K562 (cell line): ENCODE measurements at regions not wholly inside any gene's neighbourhood (a gene's known extent, or its start where the extent isn't known, plus 50 kb on each side); places are given as distances from the start of the nearest gene placed in this dataset.

ENCODE experiments used
- ATAC-seq: fragments of 200-7000 bp; cut with Tn5 transposase; 3 replicates; pipeline ENCODE4 v1.9.1; 2020; ENCODE audit warnings: moderate library complexity
- BruUV-seq: library from RNA; stranded (reverse); fragments of 400-500 nt; replicated peaks from 2 replicates; lab custom pipeline; 2021; lab: Mats Ljungman, UMichigan
- CTCF ChIA-PET: fragments of 300-600 bp; formaldehyde crosslinking; extraction: SDS; loops from one replicate; lab custom pipeline; 2021; ENCODE audit warnings: low intra/inter-chr PET ratio; lab: Yijun Ruan, JAX
- POLR2A ChIA-PET: fragments of 300-600, 350-650 bp; sonication (Branson Sonifier 250); formaldehyde crosslinking; extraction: SDS; loops from one replicate; lab custom pipeline; 2021; ENCODE audit warnings: antibody characterized with exemption, inconsistent platforms; lab: Yijun Ruan, JAX
- DNase-seq, 4 experiments: peaks; one replicate each; pipeline versions ENCODE4 v3.0.0 to v3.0.0-alpha.2; 2011 to 2018; ENCODE audit warnings: low spot score in 3 of 4, mixed read lengths in 3 of 4; ENCODE audit errors: extremely low read depth in 1 of 4
- FAIRE-seq: peaks from 2 replicates; lab custom pipeline; 2011; peaks lifted over from hg19 to GRCh38; lab: Jason Lieb, UNC
- H2AFZ ChIP-seq: 2 replicates; pipeline ENCODE4 v1.6.0; 2011; ENCODE audit warnings: low read depth, low read length, control low read depth, inconsistent platforms
- H3K27ac ChIP-seq: fragments of 200-600 bp; 3 replicates; pipeline ENCODE4 v1.8.0; 2011; ENCODE audit warnings: low read depth, mild to moderate bottlenecking, control low read depth, inconsistent platforms, low read length, moderate library complexity, mixed read lengths; ENCODE audit errors: extremely low read depth
- H3K27me3 ChIP-seq, 2 experiments: fragments of 300-600 bp in 1 of 2; 2 replicates in 1 of 2; 3 replicates in 1 of 2; pipeline versions ENCODE4 v1.6.0 to v1.8.0; 2011; ENCODE audit warnings: inconsistent platforms in 2 of 2, low read length in 2 of 2, mild to moderate bottlenecking in 1 of 2, mixed read lengths in 1 of 2, moderate library complexity in 1 of 2; ENCODE audit not compliant: control insufficient read depth in 2 of 2, insufficient read depth in 2 of 2
- H3K36me3 ChIP-seq: fragments of 300-600 bp; 3 replicates; pipeline ENCODE4 v1.8.0; 2011; ENCODE audit warnings: mild to moderate bottlenecking, low read length, inconsistent platforms; ENCODE audit not compliant: control insufficient read depth, insufficient read depth
- H3K4me1 ChIP-seq, 2 experiments: fragments of 200-600 bp in 1 of 2; replicated peaks in 1 of 2; 2 replicates in 1 of 2; 3 replicates in 1 of 2; pipeline versions ENCODE4 v1.5.1 to v1.8.0; 2011; ENCODE audit warnings: inconsistent platforms in 2 of 2, low read length in 2 of 2, mild to moderate bottlenecking in 1 of 2, mixed read lengths in 1 of 2, moderate library complexity in 1 of 2; ENCODE audit not compliant: control insufficient read depth in 2 of 2, insufficient read depth in 2 of 2
- H3K4me2 ChIP-seq: 2 replicates; pipeline ENCODE4 v1.6.1; 2011; ENCODE audit warnings: low read length, control low read depth, inconsistent platforms, mixed read lengths; ENCODE audit not compliant: insufficient read depth
- H3K4me3 ChIP-seq: fragments of 200-600 bp; sonication (generic), shearing (Covaris generic); 2 replicates; pipeline ENCODE4 v1.5.1; 2016; ENCODE audit warnings: control low read depth, inconsistent platforms
- H3K79me2 ChIP-seq: fragments of 200-600 bp; 3 replicates; pipeline ENCODE4 v1.8.0; 2011; ENCODE audit warnings: low read length, inconsistent platforms; ENCODE audit not compliant: control insufficient read depth, insufficient read depth
- H3K9ac ChIP-seq, 2 experiments: 2 replicates each; pipeline versions ENCODE4 v1.6.0 to v1.6.1; 2011; ENCODE audit warnings: low read depth in 2 of 2, low read length in 2 of 2, control low read depth in 1 of 2, inconsistent platforms in 1 of 2, mild to moderate bottlenecking in 1 of 2, mixed read lengths in 1 of 2; ENCODE audit not compliant: insufficient read depth in 1 of 2
- H3K9me1 ChIP-seq: one replicate; pipeline ENCODE4 v1.6.0; 2011; ENCODE audit warnings: inconsistent platforms, mild to moderate bottlenecking, low read length, moderate library complexity; ENCODE audit not compliant: control insufficient read depth, insufficient read depth
- H3K9me3 ChIP-seq: replicated peaks from 2 replicates; pipeline ENCODE4 v1.5.1; 2011; ENCODE audit warnings: low read depth, low read length, inconsistent platforms; ENCODE audit not compliant: control insufficient read depth, insufficient read depth
- H4K20me1 ChIP-seq: replicated peaks from 2 replicates; pipeline ENCODE4 v1.6.1; 2011; ENCODE audit warnings: low read length, inconsistent platforms, mixed read lengths; ENCODE audit not compliant: control insufficient read depth, insufficient read depth
- IFI16 ChIP-seq: fragments of 250-450 bp; sonication (Bioruptor Pico); IDR thresholded peaks from 2 replicates; pipeline ENCODE4 v2.1.2; 2022; ENCODE audit warnings: mild to moderate bottlenecking, inconsistent platforms
- SMARCA5 ChIP-seq: fragments of 450-650 bp; IDR thresholded peaks from 2 replicates; pipeline ENCODE4 v1.6.1; 2016
- SMC3 ChIP-seq: conservative IDR thresholded peaks from 2 replicates; pipeline ENCODE4 v1.6.1; 2011; ENCODE audit warnings: low read depth, low read length, improper control_type of control experiment; ENCODE audit not compliant: insufficient read depth
- SUPT5H ChIP-seq: fragments of 450-650 bp; IDR thresholded peaks from 2 replicates; pipeline ENCODE4 v1.6.1; 2016
- ZNF121 ChIP-seq: sonication (generic); formaldehyde crosslinking; conservative IDR thresholded peaks from 2 replicates; pipeline ENCODE4 v1.8.0; 2022; ENCODE audit warnings: missing genetic modification reagents
- ZNF316 ChIP-seq: fragments of 450-650 bp; IDR thresholded peaks from 2 replicates; pipeline ENCODE4 v1.6.1; 2016
- ZNF354B ChIP-seq: fragments of 250-450 bp; sonication (Bioruptor Pico); IDR thresholded peaks from 2 replicates; pipeline ENCODE4 v1.4.0; 2020
- ZNF507 ChIP-seq: conservative IDR thresholded peaks from 2 replicates; pipeline ENCODE4 v1.6.1; 2017; ENCODE audit warnings: missing genetic modification characterization, missing compliant biosample characterization
- in situ Hi-C: fragments of 300-500 bp; cut with MboI; formaldehyde crosslinking; loops from 4 replicates; pipeline ENCODE4 v1.15.0; 2018; ENCODE audit warnings: inconsistent platforms, mixed read lengths
- intact Hi-C: fragments of 100-400 bp; cut with micrococcal nuclease; formaldehyde crosslinking; loops from 2 replicates; pipeline ENCODE4 v1.14.2; 2022
- TF ChIP-seq, protein P1 (sequence below): fragments of 450-650 bp; formaldehyde crosslinking; IDR thresholded peaks from 2 replicates; pipeline ENCODE4 v1.4.0; 2020; ENCODE audit warnings: mild to moderate bottlenecking, mixed read lengths

DNA sequence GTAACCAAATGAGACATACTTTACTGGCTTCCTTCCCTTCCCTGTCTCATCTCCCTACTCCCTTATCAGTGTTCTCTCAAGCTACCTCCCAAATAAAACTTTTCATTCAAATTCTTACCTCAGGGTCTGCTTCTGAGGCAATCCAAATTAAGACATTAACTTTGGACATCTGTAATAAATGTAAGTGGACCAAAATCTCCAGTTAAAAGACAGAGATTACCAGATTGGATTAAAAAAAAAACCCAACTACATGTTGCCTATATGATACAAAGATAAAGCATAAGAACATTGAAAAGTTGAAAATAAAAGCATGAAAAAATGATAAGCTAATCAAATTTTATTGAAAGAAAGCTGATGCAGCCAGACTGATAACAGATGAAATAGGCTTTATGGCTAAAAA lies 58.8 kb upstream of the ST3GAL5 start:
- H4K20me1 ChIP-seq, result no peaks in the 10 kb centered on the region
- no TSS peak for BruUV-seq

More for the DNA sequence above, 58.8 kb upstream of the ST3GAL5 start:
- no peak overlapping the region for H3K4me2 ChIP-seq
- no peaks in the 10 kb centered on the region for H3K36me3 ChIP-seq
- no peak overlapping the region for H3K9ac ChIP-seq
- H3K9me3 ChIP-seq, result no peaks in the 10 kb centered on the region; the same call in 1 of the 2 replicates
- H3K27me3 ChIP-seq, result no peaks in the 10 kb centered on the region
- H3K9me1 ChIP-seq, result no peaks in the 10 kb centered on the region
- no peak overlapping the region for H2AFZ ChIP-seq
- no peak for DNase-seq
- ChIA-PET POLR2A (interaction anchor here (1.0 kb wide), 1 partner anchor 27 kb away, joined by 3 read pairs; no protein-coding TSS in a partner anchor), CTCF (no interaction called here)
- ATAC-seq, result no peak
- no peak overlapping the region for H3K27ac ChIP-seq
- peaks cover 10 to 17% of the 10 kb centered on the region in 2 experiments for H3K4me1 ChIP-seq
- TF ChIP-seq SMC3 (no peak), ZNF316 (peak; percentile 29; the same call in 1 of the 2 replicates), ZNF354B (CRISPR knock-in tag) (peak; percentile 90), SUPT5H (no peak), SMARCA5 (0 out of 2 replicates have a peak, but pooled peaks have one; percentile 13), ZNF507 (peak; percentile 96), IFI16 (CRISPR knock-in tag) (no peak), ZNF121 (CRISPR knock-in tag) (no peak)
- TF ChIP-seq, protein P1, sequence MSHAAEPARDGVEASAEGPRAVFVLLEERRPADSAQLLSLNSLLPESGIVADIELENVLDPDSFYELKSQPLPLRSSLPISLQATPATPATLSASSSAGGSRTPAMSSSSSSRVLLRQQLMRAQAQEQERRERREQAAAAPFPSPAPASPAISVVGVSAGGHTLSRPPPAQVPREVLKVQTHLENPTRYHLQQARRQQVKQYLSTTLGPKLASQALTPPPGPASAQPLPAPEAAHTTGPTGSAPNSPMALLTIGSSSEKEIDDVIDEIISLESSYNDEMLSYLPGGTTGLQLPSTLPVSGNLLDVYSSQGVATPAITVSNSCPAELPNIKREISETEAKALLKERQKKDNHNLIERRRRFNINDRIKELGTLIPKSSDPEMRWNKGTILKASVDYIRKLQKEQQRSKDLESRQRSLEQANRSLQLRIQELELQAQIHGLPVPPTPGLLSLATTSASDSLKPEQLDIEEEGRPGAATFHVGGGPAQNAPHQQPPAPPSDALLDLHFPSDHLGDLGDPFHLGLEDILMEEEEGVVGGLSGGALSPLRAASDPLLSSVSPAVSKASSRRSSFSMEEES (CRISPR knock-in tag), result no peak
- in situ Hi-C loops (no loop called here), intact Hi-C loops (no loop called here)
- peak; percentile 44 for FAIRE-seq
- H3K79me2 ChIP-seq, result no peaks in the 10 kb centered on the region
- H3K4me3 ChIP-seq, result no peak overlapping the region
